LNCaP clone FGC (cell line): ENCODE measurements at regions not wholly inside any gene's neighbourhood (a gene's known extent, or its start where the extent isn't known, plus 50 kb on each side); places are given as distances from the start of the nearest gene placed in this dataset.

Experiments used
- DNase-seq: peaks from one replicate; pipeline ENCODE4 v3.0.0-alpha.2; 2011; ENCODE audit warnings: low read depth
- H3K4me3 ChIP-seq: 2 replicates; pipeline ENCODE4 v1.5.1; 2011; ENCODE audit warnings: mild to moderate bottlenecking, low read depth, low read length, control low read depth
- CTCF ChIP-seq: IDR thresholded peaks from 2 replicates; pipeline ENCODE4 v1.5.1; 2012; ENCODE audit warnings: mild to moderate bottlenecking; ENCODE audit not compliant: control insufficient read depth, insufficient read depth; ENCODE audit errors: extremely low read depth

GRCh38 chr12:125233319-125233718, 168.1 kb downstream of the AACS start:
- H3K4me3 ChIP-seq: no peak overlapping the region
- DNase-seq: no peak
- no peak for TF ChIP-seq CTCF

GRCh38 chr12:125239563-125239962, 174.3 kb downstream of the AACS start:
- TF ChIP-seq CTCF: no peak
- no peak for DNase-seq
- H3K4me3 ChIP-seq: no peak overlapping the region

GRCh38 chr12:125240717-125241116, 175.5 kb downstream of the AACS start:
- TF ChIP-seq CTCF: no peak
- H3K4me3 ChIP-seq: no peak overlapping the region
- no peak for DNase-seq

GRCh38 chr12:125243811-125244210, 178.6 kb downstream of the AACS start:
- TF ChIP-seq CTCF: no peak
- H3K4me3 ChIP-seq: no peak overlapping the region
- DNase-seq: no peak

- no peak for TF ChIP-seq CTCF
- no peak overlapping the region for H3K4me3 ChIP-seq
- DNase-seq: no peak
Measured at GRCh38 chr12:125244338-125244737, 179.1 kb downstream of the AACS start.

GRCh38 chr12:125245581-125246557, 180.6 kb downstream of the AACS start:
- no peak for TF ChIP-seq CTCF
- H3K4me3 ChIP-seq: no peak overlapping the region
- no peak for DNase-seq
